K562 (cell line): ENCODE measurements at regions not wholly inside any gene's neighbourhood (a gene's known extent, or its start where the extent isn't known, plus 50 kb on each side); places are given as distances from the start of the nearest gene placed in this dataset.

Experiments
- ATAC-seq: fragments of 200-7000 bp; cut with Tn5 transposase; 3 replicates; pipeline ENCODE4 v1.9.1; 2020; ENCODE audit warnings: moderate library complexity
- BruUV-seq: library from RNA; stranded (reverse); fragments of 400-500 nt; replicated peaks from 2 replicates; lab custom pipeline; 2021; lab: Mats Ljungman, UMichigan
- CTCF ChIA-PET: fragments of 300-600 bp; formaldehyde crosslinking; extraction: SDS; loops from one replicate; lab custom pipeline; 2021; ENCODE audit warnings: low intra/inter-chr PET ratio; lab: Yijun Ruan, JAX
- POLR2A ChIA-PET: fragments of 300-600, 350-650 bp; sonication (Branson Sonifier 250); formaldehyde crosslinking; extraction: SDS; loops from one replicate; lab custom pipeline; 2021; ENCODE audit warnings: antibody characterized with exemption, inconsistent platforms; lab: Yijun Ruan, JAX
- DNase-seq, 4 experiments: peaks; one replicate each; pipeline versions ENCODE4 v3.0.0 to v3.0.0-alpha.2; 2011 to 2018; ENCODE audit warnings: low spot score in 3 of 4, mixed read lengths in 3 of 4; ENCODE audit errors: extremely low read depth in 1 of 4
- FAIRE-seq: peaks from 2 replicates; lab custom pipeline; 2011; peaks lifted over from hg19 to GRCh38; lab: Jason Lieb, UNC
- H2AFZ ChIP-seq: 2 replicates; pipeline ENCODE4 v1.6.0; 2011; ENCODE audit warnings: low read depth, low read length, control low read depth, inconsistent platforms
- H3K27ac ChIP-seq: fragments of 200-600 bp; 3 replicates; pipeline ENCODE4 v1.8.0; 2011; ENCODE audit warnings: low read depth, mild to moderate bottlenecking, control low read depth, inconsistent platforms, low read length, moderate library complexity, mixed read lengths; ENCODE audit errors: extremely low read depth
- H3K27me3 ChIP-seq, 2 experiments: fragments of 300-600 bp in 1 of 2; 2 replicates in 1 of 2; 3 replicates in 1 of 2; pipeline versions ENCODE4 v1.6.0 to v1.8.0; 2011; ENCODE audit warnings: inconsistent platforms in 2 of 2, low read length in 2 of 2, mild to moderate bottlenecking in 1 of 2, mixed read lengths in 1 of 2, moderate library complexity in 1 of 2; ENCODE audit not compliant: control insufficient read depth in 2 of 2, insufficient read depth in 2 of 2
- H3K36me3 ChIP-seq: fragments of 300-600 bp; 3 replicates; pipeline ENCODE4 v1.8.0; 2011; ENCODE audit warnings: mild to moderate bottlenecking, low read length, inconsistent platforms; ENCODE audit not compliant: control insufficient read depth, insufficient read depth
- H3K4me1 ChIP-seq, 2 experiments: fragments of 200-600 bp in 1 of 2; replicated peaks in 1 of 2; 2 replicates in 1 of 2; 3 replicates in 1 of 2; pipeline versions ENCODE4 v1.5.1 to v1.8.0; 2011; ENCODE audit warnings: inconsistent platforms in 2 of 2, low read length in 2 of 2, mild to moderate bottlenecking in 1 of 2, mixed read lengths in 1 of 2, moderate library complexity in 1 of 2; ENCODE audit not compliant: control insufficient read depth in 2 of 2, insufficient read depth in 2 of 2
- H3K4me2 ChIP-seq: 2 replicates; pipeline ENCODE4 v1.6.1; 2011; ENCODE audit warnings: low read length, control low read depth, inconsistent platforms, mixed read lengths; ENCODE audit not compliant: insufficient read depth
- H3K4me3 ChIP-seq: fragments of 200-600 bp; sonication (generic), shearing (Covaris generic); 2 replicates; pipeline ENCODE4 v1.5.1; 2016; ENCODE audit warnings: control low read depth, inconsistent platforms
- H3K79me2 ChIP-seq: fragments of 200-600 bp; 3 replicates; pipeline ENCODE4 v1.8.0; 2011; ENCODE audit warnings: low read length, inconsistent platforms; ENCODE audit not compliant: control insufficient read depth, insufficient read depth
- H3K9ac ChIP-seq, 2 experiments: 2 replicates each; pipeline versions ENCODE4 v1.6.0 to v1.6.1; 2011; ENCODE audit warnings: low read depth in 2 of 2, low read length in 2 of 2, control low read depth in 1 of 2, inconsistent platforms in 1 of 2, mild to moderate bottlenecking in 1 of 2, mixed read lengths in 1 of 2; ENCODE audit not compliant: insufficient read depth in 1 of 2
- H3K9me1 ChIP-seq: one replicate; pipeline ENCODE4 v1.6.0; 2011; ENCODE audit warnings: inconsistent platforms, mild to moderate bottlenecking, low read length, moderate library complexity; ENCODE audit not compliant: control insufficient read depth, insufficient read depth
- H3K9me3 ChIP-seq: replicated peaks from 2 replicates; pipeline ENCODE4 v1.5.1; 2011; ENCODE audit warnings: low read depth, low read length, inconsistent platforms; ENCODE audit not compliant: control insufficient read depth, insufficient read depth
- H4K20me1 ChIP-seq: replicated peaks from 2 replicates; pipeline ENCODE4 v1.6.1; 2011; ENCODE audit warnings: low read length, inconsistent platforms, mixed read lengths; ENCODE audit not compliant: control insufficient read depth, insufficient read depth
- BRD4 ChIP-seq: fragments of 200-600 bp; sonication (generic); IDR thresholded peaks from 2 replicates; pipeline ENCODE4 v1.6.1; 2017; ENCODE audit warnings: inconsistent platforms
- GTF2B ChIP-seq: IDR thresholded peaks from 2 replicates; pipeline ENCODE4 v1.6.1; 2011; ENCODE audit not compliant: insufficient read length; ENCODE audit errors: extremely low read depth
- NR0B1 ChIP-seq: fragments of 450-650 bp; IDR thresholded peaks from one replicate; pipeline ENCODE4 v1.6.1; 2018; ENCODE audit warnings: mild to moderate bottlenecking, moderate library complexity; ENCODE audit not compliant: partially characterized antibody
- SETDB1 ChIP-seq: IDR thresholded peaks from one replicate; pipeline ENCODE4 v1.6.1; 2012; ENCODE audit warnings: low read length, control low read depth, inconsistent platforms
- STAG1 ChIP-seq: sonication (generic); formaldehyde crosslinking; IDR thresholded peaks from 2 replicates; pipeline ENCODE4 v1.5.0; 2020; ENCODE audit warnings: missing genetic modification reagents, borderline replicate concordance
- WGBS: fragments of 100-300 bp; shearing (Covaris generic); methylation state at CpG from one replicate; pipeline ENCODE4 v1.1.6; 2016; ENCODE audit warnings: low coverage, mixed read lengths; ENCODE audit not compliant: insufficient coverage; ENCODE audit errors: missing lambda C conversion rate; 5-methylcytosine and 5-hydroxymethylcytosine counted together
- in situ Hi-C: fragments of 300-500 bp; cut with MboI; formaldehyde crosslinking; loops from 4 replicates; pipeline ENCODE4 v1.15.0; 2018; ENCODE audit warnings: inconsistent platforms, mixed read lengths
- intact Hi-C: fragments of 100-400 bp; cut with micrococcal nuclease; formaldehyde crosslinking; loops from 2 replicates; pipeline ENCODE4 v1.14.2; 2022

GRCh38 chr1:5110508-5110907, 456.1 kb downstream of the AJAP1 start:
- no peak for TF ChIP-seq BRD4
- TF ChIP-seq GTF2B, result no peak
- no peak for TF ChIP-seq NR0B1
- TF ChIP-seq SETDB1, result no peak
- TF ChIP-seq STAG1 (CRISPR knock-in tag), result no peak
- no peak overlapping the region for H3K4me2 ChIP-seq
- in situ Hi-C loops, result no loop called here
- no peaks in the 10 kb centered on the region for H3K27me3 ChIP-seq
- no peak overlapping the region for H3K9ac ChIP-seq
- no peaks in the 10 kb centered on the region for H3K4me1 ChIP-seq
- no peaks in the 10 kb centered on the region for H3K36me3 ChIP-seq
- H4K20me1 ChIP-seq, result no peaks in the 10 kb centered on the region
- H3K27ac ChIP-seq, result no peak overlapping the region
- H3K4me3 ChIP-seq, result no peak overlapping the region
- no peaks in the 10 kb centered on the region for H3K9me1 ChIP-seq
- ATAC-seq, result no peak
- H3K9me3 ChIP-seq, result no peaks in the 10 kb centered on the region; the same call in 1 of the 2 replicates
- intact Hi-C loops, result no loop called here
- POLR2A ChIA-PET, result interaction anchor here (0.7 to 0.8 kb wide), 2 partner anchors 11 to 23 kb away, joined by 3 to 4 read pairs; no protein-coding TSS in a partner anchor
- H2AFZ ChIP-seq, result no peak overlapping the region
- 3% methylated on average over 8 of the region's 8 CpGs for WGBS
- CTCF ChIA-PET, result no interaction called here
- no peak for FAIRE-seq
- H3K79me2 ChIP-seq, result no peaks in the 10 kb centered on the region
- DNase-seq, result no peak
- BruUV-seq, result no TSS peak
